ENCODE measurements at regions not wholly inside any gene's neighbourhood (a gene's known extent, or its start where the extent isn't known, plus 50 kb on each side); places are given as distances from the start of the nearest gene placed in this dataset.

GRCh38 chr4:156227321-156227720 is 273.7 kb upstream of the CTSO start:
- Histone ChIP-seq H3K4me1 (ENCODE audit: control insufficient read depth, insufficient read depth, low read length) (no peaks in the 10 kb centered on the region), H3K27me3 (ENCODE audit: control insufficient read depth, insufficient read depth, low read length) (no peaks in the 10 kb centered on the region), H3K27ac (ENCODE audit: low read length) (no peak overlapping the region), H3K4me3 (ENCODE audit: low read length) (no peak overlapping the region), H3K36me3 (ENCODE audit: control insufficient read depth, insufficient read depth, low read length) (no peaks in the 10 kb centered on the region), H3K9me3 (ENCODE audit: control insufficient read depth, low read depth, low read length) (no peaks in the 10 kb centered on the region)
- no peak for DNase-seq

GRCh38 chr4:156223985-156224384 is 270.3 kb upstream of the CTSO start:
- DNase-seq, result no peak
- Histone ChIP-seq H3K4me1 (ENCODE audit: control insufficient read depth, insufficient read depth, low read length) (no peaks in the 10 kb centered on the region), H3K27ac (ENCODE audit: low read length) (no peak overlapping the region), H3K36me3 (ENCODE audit: control insufficient read depth, insufficient read depth, low read length) (no peaks in the 10 kb centered on the region), H3K27me3 (ENCODE audit: control insufficient read depth, insufficient read depth, low read length) (no peaks in the 10 kb centered on the region), H3K9me3 (ENCODE audit: control insufficient read depth, low read depth, low read length) (no peaks in the 10 kb centered on the region), H3K4me3 (ENCODE audit: low read length) (no peak overlapping the region)
- WGBS (ENCODE audit: insufficient coverage, low lambda C conversion rate), result no CpG with 5 or more reads among the region's 2 CpGs

- no CpG with 5 or more reads among the region's 1 CpG for WGBS (ENCODE audit: insufficient coverage, low lambda C conversion rate)
- no peak for DNase-seq
- Histone ChIP-seq H3K27ac (ENCODE audit: low read length) (no peak overlapping the region), H3K4me1 (ENCODE audit: control insufficient read depth, insufficient read depth, low read length) (no peaks in the 10 kb centered on the region), H3K27me3 (ENCODE audit: control insufficient read depth, insufficient read depth, low read length) (no peaks in the 10 kb centered on the region), H3K36me3 (ENCODE audit: control insufficient read depth, insufficient read depth, low read length) (no peaks in the 10 kb centered on the region), H3K9me3 (ENCODE audit: control insufficient read depth, low read depth, low read length) (no peaks in the 10 kb centered on the region), H3K4me3 (ENCODE audit: low read length) (no peak overlapping the region)
Measured at GRCh38 chr4:156217236-156217635, 263.6 kb upstream of the CTSO start.

GRCh38 chr4:156201050-156201449 is 247.4 kb upstream of the CTSO start:
- DNase-seq, result no peak
- Histone ChIP-seq H3K36me3 (ENCODE audit: control insufficient read depth, insufficient read depth, low read length) (no peaks in the 10 kb centered on the region), H3K27me3 (ENCODE audit: control insufficient read depth, insufficient read depth, low read length) (no peaks in the 10 kb centered on the region), H3K4me1 (ENCODE audit: control insufficient read depth, insufficient read depth, low read length) (no peaks in the 10 kb centered on the region), H3K27ac (ENCODE audit: low read length) (no peak overlapping the region), H3K4me3 (ENCODE audit: low read length) (no peak overlapping the region), H3K9me3 (ENCODE audit: control insufficient read depth, low read depth, low read length) (no peaks in the 10 kb centered on the region)

- Histone ChIP-seq H3K4me1 (ENCODE audit: control insufficient read depth, insufficient read depth, low read length) (no peaks in the 10 kb centered on the region), H3K4me3 (ENCODE audit: low read length) (no peak overlapping the region), H3K36me3 (ENCODE audit: control insufficient read depth, insufficient read depth, low read length) (no peaks in the 10 kb centered on the region), H3K27me3 (ENCODE audit: control insufficient read depth, insufficient read depth, low read length) (no peaks in the 10 kb centered on the region), H3K9me3 (ENCODE audit: control insufficient read depth, low read depth, low read length) (no peaks in the 10 kb centered on the region), H3K27ac (ENCODE audit: low read length) (no peak overlapping the region)
- no CpG with 5 or more reads among the region's 15 CpGs for WGBS (ENCODE audit: insufficient coverage, low lambda C conversion rate)
- no peak for DNase-seq
Measured at GRCh38 chr4:156198511-156198910, 244.8 kb upstream of the CTSO start.

GRCh38 chr4:156197216-156197615 is 243.6 kb upstream of the CTSO start:
- Histone ChIP-seq H3K4me3 (ENCODE audit: low read length) (no peak overlapping the region), H3K9me3 (ENCODE audit: control insufficient read depth, low read depth, low read length) (no peaks in the 10 kb centered on the region), H3K27me3 (ENCODE audit: control insufficient read depth, insufficient read depth, low read length) (no peaks in the 10 kb centered on the region), H3K27ac (ENCODE audit: low read length) (no peak overlapping the region), H3K4me1 (ENCODE audit: control insufficient read depth, insufficient read depth, low read length) (no peaks in the 10 kb centered on the region), H3K36me3 (ENCODE audit: control insufficient read depth, insufficient read depth, low read length) (no peaks in the 10 kb centered on the region)
- no CpG with 5 or more reads among the region's 8 CpGs for WGBS (ENCODE audit: insufficient coverage, low lambda C conversion rate)
- no peak for DNase-seq

- Histone ChIP-seq H3K4me3 (ENCODE audit: low read length) (no peak overlapping the region), H3K27me3 (ENCODE audit: control insufficient read depth, insufficient read depth, low read length) (no peaks in the 10 kb centered on the region), H3K9me3 (ENCODE audit: control insufficient read depth, low read depth, low read length) (no peaks in the 10 kb centered on the region), H3K4me1 (ENCODE audit: control insufficient read depth, insufficient read depth, low read length) (no peaks in the 10 kb centered on the region), H3K27ac (ENCODE audit: low read length) (no peak overlapping the region), H3K36me3 (ENCODE audit: control insufficient read depth, insufficient read depth, low read length) (no peaks in the 10 kb centered on the region)
- DNase-seq, result no peak
- WGBS (ENCODE audit: insufficient coverage, low lambda C conversion rate), result no CpG with 5 or more reads among the region's 7 CpGs
Measured at GRCh38 chr4:156196722-156197121, 243.1 kb upstream of the CTSO start.

- no peaks in the 10 kb centered on the region for H3K9me3 ChIP-seq (ENCODE audit: control insufficient read depth, low read depth, low read length)
- no peaks in the 10 kb centered on the region for H3K36me3 ChIP-seq (ENCODE audit: control insufficient read depth, insufficient read depth, low read length)
- H3K4me1 ChIP-seq (ENCODE audit: control insufficient read depth, insufficient read depth, low read length), result no peaks in the 10 kb centered on the region
- H3K27ac ChIP-seq (ENCODE audit: low read length), result no peak overlapping the region
- H3K27me3 ChIP-seq (ENCODE audit: control insufficient read depth, insufficient read depth, low read length), result no peaks in the 10 kb centered on the region
- no peak overlapping the region for H3K4me3 ChIP-seq (ENCODE audit: low read length)
- no peak for DNase-seq
Measured at GRCh38 chr4:156195914-156196313, 242.2 kb upstream of the CTSO start.

GRCh38 chr4:156194896-156195295 is 241.2 kb upstream of the CTSO start:
- Histone ChIP-seq H3K36me3 (ENCODE audit: control insufficient read depth, insufficient read depth, low read length) (no peaks in the 10 kb centered on the region), H3K9me3 (ENCODE audit: control insufficient read depth, low read depth, low read length) (no peaks in the 10 kb centered on the region), H3K27ac (ENCODE audit: low read length) (no peak overlapping the region), H3K27me3 (ENCODE audit: control insufficient read depth, insufficient read depth, low read length) (no peaks in the 10 kb centered on the region), H3K4me3 (ENCODE audit: low read length) (no peak overlapping the region), H3K4me1 (ENCODE audit: control insufficient read depth, insufficient read depth, low read length) (no peaks in the 10 kb centered on the region)
- no peak for DNase-seq
- WGBS (ENCODE audit: insufficient coverage, low lambda C conversion rate), result no CpG with 5 or more reads among the region's 7 CpGs

GRCh38 chr4:156193800-156194199 is 240.1 kb upstream of the CTSO start:
- H3K9me3 ChIP-seq (ENCODE audit: control insufficient read depth, low read depth, low read length), result no peaks in the 10 kb centered on the region
- no peak overlapping the region for H3K4me3 ChIP-seq (ENCODE audit: low read length)
- no CpG with 5 or more reads among the region's 3 CpGs for WGBS (ENCODE audit: insufficient coverage, low lambda C conversion rate)
- no peaks in the 10 kb centered on the region for H3K27me3 ChIP-seq (ENCODE audit: control insufficient read depth, insufficient read depth, low read length)
- H3K4me1 ChIP-seq (ENCODE audit: control insufficient read depth, insufficient read depth, low read length), result no peaks in the 10 kb centered on the region
- no peak overlapping the region for H3K27ac ChIP-seq (ENCODE audit: low read length)
- no peaks in the 10 kb centered on the region for H3K36me3 ChIP-seq (ENCODE audit: control insufficient read depth, insufficient read depth, low read length)
- no peak for DNase-seq

GRCh38 chr4:156193106-156193505 is 239.4 kb upstream of the CTSO start:
- whole genome bisulfite sequencing (ENCODE audit: insufficient coverage, low lambda C conversion rate), result 67% methylated on average over 1 of the region's 2 CpGs
- H3K36me3 ChIP-seq (ENCODE audit: control insufficient read depth, insufficient read depth, low read length), result no peaks in the 10 kb centered on the region
- H3K4me1 ChIP-seq (ENCODE audit: control insufficient read depth, insufficient read depth, low read length), result no peaks in the 10 kb centered on the region
- no peak overlapping the region for H3K4me3 ChIP-seq (ENCODE audit: low read length)
- no peaks in the 10 kb centered on the region for H3K27me3 ChIP-seq (ENCODE audit: control insufficient read depth, insufficient read depth, low read length)
- H3K27ac ChIP-seq (ENCODE audit: low read length), result no peak overlapping the region
- no peaks in the 10 kb centered on the region for H3K9me3 ChIP-seq (ENCODE audit: control insufficient read depth, low read depth, low read length)
- DNase-seq, result no peak

- Histone ChIP-seq H3K27me3 (ENCODE audit: control insufficient read depth, insufficient read depth, low read length) (no peaks in the 10 kb centered on the region), H3K27ac (ENCODE audit: low read length) (no peak overlapping the region), H3K36me3 (ENCODE audit: control insufficient read depth, insufficient read depth, low read length) (no peaks in the 10 kb centered on the region), H3K4me1 (ENCODE audit: control insufficient read depth, insufficient read depth, low read length) (no peaks in the 10 kb centered on the region), H3K9me3 (ENCODE audit: control insufficient read depth, low read depth, low read length) (no peaks in the 10 kb centered on the region), H3K4me3 (ENCODE audit: low read length) (no peak overlapping the region)
- no peak for DNase-seq
Measured at GRCh38 chr4:156192033-156192432, 238.4 kb upstream of the CTSO start.

Measured in large intestine (tissue), 3 donors.